NT2/D1 (cell line): ENCODE measurements at regions not wholly inside any gene's neighbourhood (a gene's known extent, or its start where the extent isn't known, plus 50 kb on each side); places are given as distances from the start of the nearest gene placed in this dataset.

ENCODE experiments used
- SUZ12 ChIP-seq: IDR thresholded peaks from 2 replicates; pipeline ENCODE4 v1.6.1; 2011; ENCODE audit not compliant: insufficient read length, insufficient read depth; ENCODE audit errors: extremely low read depth
- ZNF274 ChIP-seq: IDR thresholded peaks from 2 replicates; pipeline ENCODE4 v1.6.1; 2011; ENCODE audit warnings: mild to moderate bottlenecking, low read depth, low read length

DNA sequence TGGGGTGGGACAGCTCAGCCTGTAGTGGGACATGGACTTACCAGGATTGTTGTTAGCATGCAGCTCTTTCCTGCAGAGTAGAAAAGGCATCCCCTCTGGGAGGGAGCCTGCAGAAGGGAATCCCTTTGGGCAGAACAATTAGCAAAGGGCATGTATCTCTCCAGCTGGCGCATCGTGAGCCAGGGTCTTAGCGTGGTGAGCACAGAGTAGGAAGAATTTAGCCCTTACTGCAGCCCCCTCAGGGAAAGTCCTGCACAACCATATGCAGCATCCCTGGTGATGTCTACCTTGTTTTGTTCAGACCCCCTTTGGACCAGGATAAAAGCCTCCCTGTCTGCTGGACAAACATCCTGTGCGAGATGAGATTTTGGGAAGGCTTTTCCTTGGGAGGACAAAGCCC, 292.1 kb downstream of the SLC4A3 start:
- no peak for TF ChIP-seq SUZ12
- no peak for TF ChIP-seq ZNF274
